ENCODE measurements at regions not wholly inside any gene's neighbourhood (a gene's known extent, or its start where the extent isn't known, plus 50 kb on each side); places are given as distances from the start of the nearest gene placed in this dataset.

- peaks cover 41% of the 10 kb centered on the region for H3K27me3 Mint-ChIP-seq
- peak; percentile 25 for ATAC-seq
- no peaks in the 10 kb centered on the region for H3K36me3 Mint-ChIP-seq
- no peaks in the 10 kb centered on the region for H3K9me3 Mint-ChIP-seq
- no peak overlapping the region for H3K4me3 Mint-ChIP-seq
- no peaks in the 10 kb centered on the region for H3K4me1 Mint-ChIP-seq
- no peak overlapping the region for H3K27ac Mint-ChIP-seq
These were observed 194.0 kb downstream of the MYLK4 start for GRCh38 chr6:2556761-2557160.

DNA sequence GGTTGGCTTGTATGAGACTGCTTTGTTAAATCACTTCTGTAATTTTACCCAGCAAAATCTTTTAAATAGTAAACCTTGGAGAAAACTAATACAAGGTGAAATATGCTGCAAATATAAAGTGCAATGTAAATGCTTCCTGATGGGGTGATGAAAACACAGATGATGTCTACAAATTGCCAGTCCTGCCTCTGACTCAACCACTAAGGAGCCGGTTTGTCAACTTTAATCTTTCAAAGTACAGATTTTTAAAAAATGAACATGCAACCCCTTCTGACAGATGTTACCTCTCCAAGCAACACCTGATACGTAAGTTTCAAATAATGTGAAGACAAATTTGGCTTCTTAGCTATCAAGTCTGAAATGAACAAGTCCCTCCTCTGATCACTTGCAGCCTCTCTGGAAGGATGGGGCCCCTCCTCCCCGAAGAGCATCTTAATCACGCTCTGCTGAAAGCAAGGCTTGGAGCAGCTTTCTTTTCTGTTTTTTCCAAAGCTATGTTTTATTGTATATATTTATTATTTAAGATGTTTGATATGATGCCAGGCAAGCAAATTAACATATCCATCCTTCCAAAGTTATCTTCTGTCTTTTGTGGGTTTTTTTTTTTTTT lies 196.0 kb downstream of the MYLK4 start:
- H3K4me3 Mint-ChIP-seq, result no peak overlapping the region
- peaks cover 30% of the 10 kb centered on the region for H3K27me3 Mint-ChIP-seq
- H3K4me1 Mint-ChIP-seq, result no peaks in the 10 kb centered on the region

GRCh38 chr6:2552526-2553154 lies 198.1 kb downstream of the MYLK4 start:
- Mint-ChIP-seq H3K27me3 (peaks cover 31% of the 10 kb centered on the region), H3K4me1 (no peaks in the 10 kb centered on the region), H3K9me3 (peaks cover 7% of the 10 kb centered on the region), H3K4me3 (no peak overlapping the region), H3K36me3 (no peaks in the 10 kb centered on the region), H3K27ac (no peak overlapping the region)
- no peak for ATAC-seq

More for the DNA sequence above, 196.0 kb downstream of the MYLK4 start:
- Mint-ChIP-seq H3K27ac (no peak overlapping the region), H3K9me3 (no peaks in the 10 kb centered on the region), H3K36me3 (no peaks in the 10 kb centered on the region)
- ATAC-seq, result no peak

DNA sequence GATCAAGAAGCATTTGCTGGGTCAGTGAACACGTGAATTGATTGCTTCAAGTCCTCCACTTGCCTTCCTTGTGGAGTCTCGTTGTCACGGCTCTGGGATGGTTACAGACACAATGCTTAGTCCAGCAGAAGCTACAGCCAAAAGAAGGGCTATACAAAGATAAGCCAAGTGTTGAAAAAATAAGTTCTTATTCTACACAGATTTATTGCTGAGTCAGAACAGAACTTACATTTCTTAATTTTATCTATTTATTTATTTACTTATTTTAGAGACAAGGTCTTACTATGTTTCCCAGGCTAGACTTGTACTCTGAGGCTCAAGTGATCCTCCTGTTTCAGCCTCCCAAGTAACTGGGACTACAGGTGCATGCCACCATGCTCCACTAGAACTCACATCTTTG lies 199.0 kb downstream of the MYLK4 start:
- Mint-ChIP-seq H3K4me1 (no peaks in the 10 kb centered on the region), H3K27me3 (peaks cover 31% of the 10 kb centered on the region), H3K9me3 (peaks cover 7% of the 10 kb centered on the region), H3K27ac (no peak overlapping the region), H3K36me3 (no peaks in the 10 kb centered on the region), H3K4me3 (no peak overlapping the region)
- no peak for ATAC-seq

- Mint-ChIP-seq H3K4me3 (no peak overlapping the region), H3K27ac (no peak overlapping the region), H3K4me1 (no peaks in the 10 kb centered on the region), H3K9me3 (peaks cover 7% of the 10 kb centered on the region), H3K36me3 (no peaks in the 10 kb centered on the region), H3K27me3 (peaks cover 22% of the 10 kb centered on the region)
- no peak for ATAC-seq
These were observed 200.5 kb downstream of the MYLK4 start for GRCh38 chr6:2550247-2550646.

- no peak overlapping the region for H3K4me3 Mint-ChIP-seq
- H3K27me3 Mint-ChIP-seq, result peaks cover 22% of the 10 kb centered on the region
- no peak overlapping the region for H3K27ac Mint-ChIP-seq
- H3K36me3 Mint-ChIP-seq, result no peaks in the 10 kb centered on the region
- peaks cover 7% of the 10 kb centered on the region for H3K9me3 Mint-ChIP-seq
- no peak for ATAC-seq
- no peaks in the 10 kb centered on the region for H3K4me1 Mint-ChIP-seq
These were observed 200.9 kb downstream of the MYLK4 start for GRCh38 chr6:2549834-2550233.

GRCh38 chr6:2547355-2547754 lies 203.4 kb downstream of the MYLK4 start:
- Mint-ChIP-seq H3K9me3 (peaks cover 14% of the 10 kb centered on the region), H3K4me1 (peaks cover 14% of the 10 kb centered on the region), H3K27me3 (peaks cover 11% of the 10 kb centered on the region), H3K4me3 (no peak overlapping the region), H3K36me3 (no peaks in the 10 kb centered on the region), H3K27ac (no peak overlapping the region)
- no peak for ATAC-seq

- Mint-ChIP-seq H3K4me3 (no peak overlapping the region), H3K4me1 (peaks cover 14% of the 10 kb centered on the region), H3K27me3 (peaks cover 11% of the 10 kb centered on the region), H3K9me3 (peaks cover 14% of the 10 kb centered on the region), H3K36me3 (no peaks in the 10 kb centered on the region), H3K27ac (no peak overlapping the region)
- ATAC-seq, result no peak
These were observed 203.8 kb downstream of the MYLK4 start for GRCh38 chr6:2546901-2547300.

DNA sequence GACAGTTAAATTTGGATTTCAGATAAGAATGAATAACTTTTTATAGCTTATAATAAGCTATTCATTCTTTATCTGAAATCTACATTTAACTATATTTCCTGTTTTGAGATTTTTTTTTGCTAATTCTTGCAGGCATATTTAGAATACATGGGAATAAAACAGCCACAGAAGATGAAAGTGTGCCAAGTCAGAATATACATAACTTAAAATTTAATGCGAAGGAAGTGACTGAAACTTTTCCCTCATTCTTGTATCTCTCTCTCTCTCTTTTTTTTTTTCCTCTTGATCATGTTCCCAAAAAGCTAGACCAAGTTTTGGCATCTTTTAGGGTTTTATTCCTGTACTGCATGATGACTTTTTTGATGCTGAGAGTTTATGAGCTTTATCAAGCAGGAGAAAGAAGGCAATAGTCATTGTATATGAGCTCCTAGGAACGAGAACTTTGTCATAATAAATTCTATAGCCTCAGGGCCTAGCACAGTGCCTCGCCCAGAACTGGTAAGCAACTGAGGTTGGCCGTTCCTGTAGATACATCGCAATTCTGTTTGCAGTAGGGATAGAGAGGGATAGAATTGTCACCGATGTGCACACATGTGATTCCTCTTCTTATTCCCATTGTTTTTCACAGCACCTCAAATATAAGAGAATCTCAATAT lies 205.2 kb downstream of the MYLK4 start:
- Mint-ChIP-seq H3K4me1 (peaks cover 14% of the 10 kb centered on the region), H3K36me3 (no peaks in the 10 kb centered on the region), H3K4me3 (no peak overlapping the region), H3K9me3 (peaks cover 14% of the 10 kb centered on the region), H3K27me3 (peaks cover 22% of the 10 kb centered on the region), H3K27ac (no peak overlapping the region)
- no peak for ATAC-seq

- no peak for ATAC-seq
- Mint-ChIP-seq H3K4me3 (no peak overlapping the region), H3K27me3 (peaks cover 32% of the 10 kb centered on the region)
These were observed 207.4 kb downstream of the MYLK4 start for GRCh38 chr6:2543321-2543720.

DNA sequence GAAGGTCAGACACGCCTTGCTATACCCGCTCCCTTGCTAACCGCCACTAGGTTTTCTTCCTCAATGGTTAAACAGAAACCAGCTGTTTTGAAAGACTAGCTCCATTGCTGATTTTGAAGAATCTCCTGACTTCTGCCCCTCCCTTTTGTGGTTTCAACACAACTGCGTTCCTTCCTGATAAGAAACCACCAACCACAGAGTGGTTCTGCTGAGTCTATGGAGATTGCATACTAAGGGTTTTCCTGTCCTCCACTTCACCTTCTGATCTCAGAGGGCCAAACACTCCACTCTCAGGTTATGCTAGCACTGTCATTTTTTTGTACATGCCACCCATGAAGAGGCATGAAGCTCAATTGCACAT lies 207.9 kb downstream of the MYLK4 start:
- Mint-ChIP-seq H3K9me3 (peaks cover 6% of the 10 kb centered on the region), H3K4me3 (no peak overlapping the region), H3K27me3 (peaks cover 33% of the 10 kb centered on the region), H3K4me1 (peaks cover 14% of the 10 kb centered on the region), H3K27ac (no peak overlapping the region), H3K36me3 (no peaks in the 10 kb centered on the region)
- ATAC-seq, result peak; percentile 88

More at GRCh38 chr6:2543321-2543720, 207.4 kb downstream of the MYLK4 start:
- no peaks in the 10 kb centered on the region for H3K36me3 Mint-ChIP-seq
- H3K4me1 Mint-ChIP-seq, result peaks cover 14% of the 10 kb centered on the region
- no peak overlapping the region for H3K27ac Mint-ChIP-seq
- peaks cover 10% of the 10 kb centered on the region for H3K9me3 Mint-ChIP-seq

DNA sequence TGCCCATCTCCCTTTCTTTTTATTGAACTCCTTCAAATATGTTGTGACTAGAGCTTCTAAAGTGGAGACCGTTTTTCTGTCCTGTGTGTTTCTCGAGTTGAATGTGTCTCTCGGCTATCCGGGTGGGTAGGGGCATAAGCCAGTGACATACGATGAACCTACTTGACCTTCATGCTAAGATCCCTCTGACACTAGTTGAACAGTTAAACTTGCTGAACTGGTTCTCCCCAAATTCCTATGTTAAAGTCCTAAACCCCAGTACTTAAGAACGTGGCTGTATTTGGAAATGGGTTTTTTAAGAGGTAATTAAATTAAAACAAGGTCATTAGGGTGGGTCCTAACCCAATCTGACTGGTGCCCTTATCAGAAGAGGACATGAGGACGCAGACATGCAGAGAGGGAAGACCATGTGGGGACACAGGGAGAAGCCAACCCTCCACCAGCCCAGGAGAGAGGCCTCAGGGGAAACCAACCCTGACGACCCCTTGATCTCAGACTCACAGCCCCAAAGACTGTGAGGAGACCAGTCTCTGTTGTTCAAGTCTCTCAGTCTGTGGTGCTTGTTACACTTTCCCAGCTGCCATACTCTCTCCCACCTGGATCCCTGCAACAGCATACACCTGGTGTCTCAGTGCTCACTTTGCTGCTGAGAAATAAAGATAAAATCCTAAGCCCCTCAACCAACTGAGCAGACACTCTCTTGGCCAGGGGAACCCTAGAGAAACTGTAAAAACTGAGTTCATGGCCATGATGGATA lies 208.4 kb downstream of the MYLK4 start:
- H3K36me3 Mint-ChIP-seq, result no peaks in the 10 kb centered on the region
- H3K4me3 Mint-ChIP-seq, result no peak overlapping the region
- peaks cover 6% of the 10 kb centered on the region for H3K9me3 Mint-ChIP-seq
- H3K27ac Mint-ChIP-seq, result no peak overlapping the region
- peaks cover 36% of the 10 kb centered on the region for H3K27me3 Mint-ChIP-seq
- peaks cover 14% of the 10 kb centered on the region for H3K4me1 Mint-ChIP-seq
- no peak for ATAC-seq

GRCh38 chr6:2536451-2536850 lies 214.3 kb downstream of the MYLK4 start:
- peaks cover 50% of the 10 kb centered on the region for H3K27me3 Mint-ChIP-seq
- no peak overlapping the region for H3K27ac Mint-ChIP-seq

DNA sequence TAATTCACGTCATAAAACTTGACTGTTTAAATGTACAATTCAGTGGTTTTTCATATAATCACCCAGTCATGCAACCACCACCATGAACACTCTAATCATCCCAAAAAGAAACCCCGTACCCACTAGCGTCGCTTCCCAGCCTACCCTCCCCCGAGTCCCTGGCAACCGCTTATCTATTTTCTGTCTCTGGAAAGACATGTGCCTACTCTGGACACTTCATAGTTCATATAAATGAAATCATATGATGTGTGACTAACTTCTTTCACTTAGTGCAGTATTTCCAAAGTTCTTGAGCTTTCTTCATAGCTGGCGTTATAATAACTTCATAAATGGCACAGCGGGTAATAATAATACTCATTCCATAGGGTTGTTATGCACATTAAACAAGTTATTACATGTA lies 215.2 kb downstream of the MYLK4 start:
- ATAC-seq, result no peak
- peaks cover 42% of the 10 kb centered on the region for H3K27me3 Mint-ChIP-seq
- H3K9me3 Mint-ChIP-seq, result no peaks in the 10 kb centered on the region
- no peak overlapping the region for H3K27ac Mint-ChIP-seq
- H3K4me1 Mint-ChIP-seq, result no peaks in the 10 kb centered on the region
- H3K4me3 Mint-ChIP-seq, result no peak overlapping the region
- H3K36me3 Mint-ChIP-seq, result no peaks in the 10 kb centered on the region

More at GRCh38 chr6:2536451-2536850, 214.3 kb downstream of the MYLK4 start:
- H3K4me1 Mint-ChIP-seq, result no peaks in the 10 kb centered on the region
- H3K4me3 Mint-ChIP-seq, result no peak overlapping the region
- ATAC-seq, result no peak
- no peaks in the 10 kb centered on the region for H3K9me3 Mint-ChIP-seq
- H3K36me3 Mint-ChIP-seq, result no peaks in the 10 kb centered on the region

DNA sequence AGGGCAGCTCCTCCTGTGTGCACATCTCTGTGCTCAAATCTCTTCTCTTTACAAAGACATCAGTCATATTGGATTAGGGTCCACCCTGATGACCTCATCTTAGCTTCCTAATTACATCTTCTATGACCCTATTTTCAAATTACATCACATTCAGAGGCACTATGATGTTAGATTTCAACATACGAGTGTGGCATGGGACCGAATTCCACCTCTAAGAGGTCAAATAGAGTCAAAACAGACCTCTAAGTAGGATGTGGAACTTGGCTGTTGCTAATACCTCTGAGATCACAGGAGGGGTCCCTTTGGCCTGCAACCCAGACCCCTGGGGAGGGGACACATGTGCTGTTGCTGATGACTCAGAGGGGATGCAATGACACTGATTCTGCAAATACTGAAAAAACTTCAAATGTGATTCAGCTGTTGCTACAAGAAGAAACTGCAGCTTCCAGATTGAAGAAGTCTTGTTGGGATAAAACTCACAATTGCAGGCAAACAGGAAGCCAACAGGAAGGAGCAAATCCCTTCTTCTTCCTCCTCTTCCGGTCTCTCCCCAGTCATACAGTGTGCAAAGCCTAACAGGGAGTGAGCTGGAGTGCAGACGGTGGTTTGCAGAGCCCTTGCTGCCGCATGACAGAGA lies 216.2 kb downstream of the MYLK4 start:
- Mint-ChIP-seq H3K27ac (no peak overlapping the region), H3K36me3 (no peaks in the 10 kb centered on the region), H3K4me1 (no peaks in the 10 kb centered on the region), H3K4me3 (no peak overlapping the region), H3K9me3 (no peaks in the 10 kb centered on the region), H3K27me3 (peaks cover 43% of the 10 kb centered on the region)
- ATAC-seq, result no peak
